ENCODE measurements at regions not wholly inside any gene's neighbourhood (a gene's known extent, or its start where the extent isn't known, plus 50 kb on each side); places are given as distances from the start of the nearest gene placed in this dataset.
"Not testable (repeated sequence)": the region's sequence is repeated elsewhere in the genome, so short reads cannot be mapped to it uniquely, and the experiment has no call there.

DNA sequence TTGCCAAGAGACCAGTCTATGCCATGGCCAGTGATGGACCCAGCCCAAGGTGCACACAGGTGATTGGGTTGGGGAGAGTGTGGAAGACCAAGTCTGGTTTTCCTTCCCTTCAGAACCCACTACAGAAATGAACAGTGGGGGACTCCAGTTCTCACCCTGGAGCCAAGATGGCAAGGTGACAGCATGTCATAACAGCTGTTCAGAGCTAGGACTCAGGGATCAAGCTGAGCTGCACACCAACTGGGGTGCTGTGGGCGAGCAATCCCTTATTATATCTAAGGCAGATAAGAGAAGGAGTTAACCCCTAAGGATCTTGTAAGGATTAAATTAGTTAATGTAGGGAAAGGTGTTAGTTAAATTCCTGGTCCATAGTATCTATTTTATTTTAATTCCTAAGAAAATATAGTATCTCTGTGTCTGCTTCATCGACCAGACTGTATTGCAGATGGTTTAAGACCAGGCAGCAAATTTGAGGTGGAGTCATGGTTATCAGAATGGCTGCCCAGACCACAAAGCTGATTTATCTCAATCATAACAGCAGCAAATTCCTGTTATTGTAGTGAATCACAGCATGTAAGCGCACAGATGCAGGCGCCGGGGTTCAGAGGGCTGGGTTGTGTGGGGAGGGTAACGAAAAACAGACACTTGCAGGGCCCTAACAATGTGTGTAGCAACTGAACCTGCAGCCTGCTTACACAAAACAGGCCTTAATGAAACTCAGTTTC, 208.7 kb upstream of the ZNF32 start:
- ATAC-seq = no peak
- intact Hi-C loops (cut with DNase I) = loop anchor here (5.0 kb wide), 1 partner anchor 165 kb away; no protein-coding TSS in a partner anchor
- peak; percentile 57 for DNase-seq (ENCODE audit: missing footprints)

DNA sequence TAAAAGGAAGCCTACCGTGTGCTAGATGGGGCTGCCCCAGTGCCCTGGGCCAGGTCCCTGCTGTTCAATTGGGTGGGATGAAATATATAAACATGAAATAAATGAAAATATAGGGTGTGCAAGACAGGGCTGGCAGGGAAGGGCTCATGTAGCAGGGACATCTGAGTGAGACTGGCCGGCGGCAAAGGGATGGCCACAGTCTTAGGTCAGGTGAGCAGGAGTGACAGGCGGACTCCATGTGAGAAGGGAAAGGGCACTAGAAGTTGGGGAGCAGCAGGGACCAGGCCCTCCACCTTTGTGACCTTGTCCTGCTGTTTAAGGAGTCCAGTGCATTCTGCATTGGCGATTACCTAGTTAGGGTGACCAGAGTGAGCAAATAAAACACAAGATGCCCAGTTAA, 207.6 kb upstream of the ZNF32 start:
- no peak for DNase-seq (ENCODE audit: missing footprints)

DNA sequence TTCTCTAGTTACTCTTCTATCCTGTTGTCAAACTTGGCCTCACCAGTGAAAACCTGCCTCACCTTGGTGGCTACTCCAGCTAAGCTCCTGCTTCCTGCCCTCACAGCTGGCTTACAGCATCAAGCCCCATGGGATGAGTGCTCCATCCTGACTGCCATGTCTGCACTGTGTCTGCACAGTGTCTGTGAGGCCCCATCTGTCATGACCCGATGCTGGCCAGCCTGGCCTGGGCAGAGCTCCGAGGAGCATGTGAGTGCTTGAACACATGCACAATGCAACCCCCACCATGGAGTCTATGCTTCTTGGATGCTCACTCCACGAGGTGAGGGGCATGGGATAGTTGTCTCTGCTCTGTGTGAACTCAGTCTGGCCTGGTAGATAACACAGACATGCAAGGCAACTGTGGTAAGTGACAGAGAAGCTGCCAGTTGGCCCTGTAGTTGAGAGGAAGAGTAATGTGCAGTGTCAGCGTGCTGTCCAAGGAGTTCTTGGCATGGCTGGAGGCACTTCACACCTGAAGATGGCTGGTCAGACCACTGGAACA, 207.1 kb upstream of the ZNF32 start:
- DNase-seq (ENCODE audit: missing footprints) = no peak
- intact Hi-C loops (cut with DNase I) = loop anchor here (5.0 kb wide), 1 partner anchor 163 kb away; no protein-coding TSS in a partner anchor
- peak; percentile 71 for ATAC-seq

More for the DNA sequence above, 207.6 kb upstream of the ZNF32 start:
- intact Hi-C loops (cut with DNase I) = loop anchor here (5.0 kb wide), 1 partner anchor 164 kb away; no protein-coding TSS in a partner anchor
- ATAC-seq = no peak

DNA sequence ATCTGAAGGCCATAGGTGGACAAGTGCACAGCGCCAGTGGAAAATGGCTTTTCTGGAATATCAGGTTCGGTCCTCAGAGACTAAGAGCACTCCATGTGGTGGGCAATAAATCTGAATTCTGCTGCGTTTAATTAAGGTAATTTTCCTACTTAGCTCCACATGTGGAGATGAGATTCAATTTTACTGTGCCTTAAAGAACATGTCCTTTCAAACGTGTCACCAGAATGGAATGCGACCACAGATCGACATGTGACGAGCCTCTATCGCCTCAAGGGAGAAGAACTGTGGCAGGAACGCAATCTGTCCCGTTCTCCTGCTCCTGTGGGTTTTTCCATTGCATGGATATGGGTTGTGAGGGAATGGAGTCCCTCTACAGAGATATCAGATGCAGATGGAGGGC, 205.3 kb upstream of the ZNF32 start:
- ATAC-seq (no peak), DNase-seq (ENCODE audit: missing footprints) (no peak)
- intact Hi-C loops (cut with DNase I) = no loop called here

DNA sequence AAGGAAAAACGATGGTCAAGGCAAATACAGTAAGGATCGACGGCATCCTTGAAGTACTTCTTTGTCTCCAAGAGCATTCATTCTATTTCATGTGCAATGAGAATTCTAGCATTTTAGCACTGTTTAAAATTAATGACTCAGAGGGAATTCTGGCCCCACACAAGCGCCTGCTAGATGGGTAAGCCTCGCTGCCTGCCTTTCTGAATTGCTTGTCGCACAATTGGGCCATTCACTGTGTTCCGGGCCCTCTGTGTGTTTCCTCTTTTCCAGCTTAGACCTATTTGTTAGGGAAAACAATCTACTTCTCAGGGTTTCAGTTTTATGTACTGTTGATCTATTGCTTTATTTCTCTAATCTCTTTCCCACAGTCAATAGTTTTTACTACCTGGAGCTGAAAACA, 204.7 kb upstream of the ZNF32 start:
- intact Hi-C loops (cut with DNase I) = no loop called here
- ATAC-seq = no peak
- DNase-seq (ENCODE audit: missing footprints) = no peak

DNA sequence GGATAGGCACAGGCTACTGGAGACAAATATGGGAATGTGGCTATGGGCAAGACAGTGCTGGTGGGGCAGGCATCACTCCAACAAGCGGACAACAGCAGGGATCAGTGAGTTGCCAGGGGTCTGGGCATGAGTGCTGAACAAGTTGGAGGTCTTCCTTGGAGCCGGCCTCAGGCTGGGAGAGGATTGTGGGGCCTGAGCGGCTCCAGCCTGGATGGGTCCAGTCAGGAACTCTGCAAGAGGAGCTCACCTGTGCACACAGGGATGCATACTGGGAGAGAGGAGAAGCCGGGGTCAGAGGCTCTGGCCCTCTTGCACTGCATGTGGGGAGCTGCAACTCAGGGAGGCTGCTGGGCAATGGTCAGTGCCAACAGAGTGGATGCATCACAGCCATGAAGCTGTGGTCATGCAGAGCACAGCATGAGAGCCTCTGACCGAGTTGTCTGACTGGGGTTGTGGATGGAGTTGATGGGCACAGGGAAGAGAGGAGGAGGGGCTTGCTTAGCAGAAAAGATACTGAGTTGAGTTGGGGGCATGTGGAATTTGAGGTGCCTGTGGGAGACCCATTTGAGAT, 204.0 kb upstream of the ZNF32 start:
- DNase-seq (ENCODE audit: missing footprints) = no peak
- no peak for ATAC-seq
- intact Hi-C loops (cut with DNase I) = no loop called here

DNA sequence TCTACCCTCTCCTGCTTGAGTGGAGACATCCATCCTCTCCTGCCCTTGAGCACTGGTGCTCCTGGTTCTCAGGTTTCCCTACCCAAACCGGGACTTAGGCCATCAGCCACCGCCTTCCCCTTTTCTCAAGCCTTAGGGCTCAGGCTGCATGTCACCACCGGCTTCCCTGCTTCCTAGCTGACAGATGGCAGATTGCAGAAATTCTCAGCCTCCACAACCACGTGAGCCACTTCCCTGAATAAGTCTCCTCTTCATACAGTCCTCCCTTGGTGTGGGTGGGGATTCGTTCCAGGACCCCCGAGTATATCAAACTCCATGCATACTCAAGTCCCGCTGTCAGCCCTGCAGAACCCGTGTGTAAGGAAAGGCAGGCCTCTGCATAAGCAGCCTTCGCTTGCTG, 203.5 kb upstream of the ZNF32 start:
- ATAC-seq (no peak), DNase-seq (ENCODE audit: missing footprints) (no peak)
- intact Hi-C loops (cut with DNase I) = no loop called here

DNA sequence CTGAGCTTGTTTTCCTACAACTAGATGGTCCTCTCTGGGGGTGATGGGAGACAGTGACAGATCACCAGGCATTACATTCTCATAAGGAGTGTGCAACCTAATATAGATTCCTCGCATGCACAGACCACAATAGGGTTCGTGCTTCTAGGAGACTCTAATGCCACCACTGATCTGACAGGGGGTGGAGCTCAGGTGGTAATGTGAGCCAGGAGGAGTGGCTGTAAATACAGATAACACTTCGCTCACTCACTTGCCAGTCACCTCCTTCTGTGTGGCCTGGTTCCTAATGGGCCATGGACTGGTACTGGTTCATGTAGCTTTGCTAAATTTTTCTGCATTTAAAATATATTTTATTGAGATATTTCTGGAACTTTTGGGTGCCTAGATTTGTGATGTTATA, 202.3 kb upstream of the ZNF32 start:
- intact Hi-C loops (cut with DNase I) = no loop called here
- DNase-seq (ENCODE audit: missing footprints) = peak; percentile 3
- no peak for ATAC-seq

DNA sequence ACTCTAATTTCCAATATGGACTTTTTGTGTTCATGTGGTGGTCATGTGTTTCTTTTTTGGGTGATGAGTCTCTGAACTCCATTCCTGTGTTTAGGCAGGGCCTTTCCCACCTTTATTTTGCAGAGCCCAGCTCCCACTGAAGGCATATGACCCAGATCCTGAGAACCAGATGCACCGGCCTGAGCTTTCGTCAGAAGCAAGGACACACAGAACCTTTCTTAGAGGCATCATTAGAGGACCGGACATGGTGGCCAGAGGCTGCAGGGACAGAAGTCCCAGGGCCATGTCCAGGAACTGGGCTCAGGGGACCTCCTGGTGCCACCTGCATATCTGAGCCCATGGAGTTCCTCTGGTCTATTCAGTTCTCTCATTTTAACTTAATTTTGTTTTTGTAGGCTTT, 200.9 kb upstream of the ZNF32 start:
- ATAC-seq = no peak
- intact Hi-C loops (cut with DNase I) = no loop called here
- DNase-seq (ENCODE audit: missing footprints) = peak; percentile 18

DNA sequence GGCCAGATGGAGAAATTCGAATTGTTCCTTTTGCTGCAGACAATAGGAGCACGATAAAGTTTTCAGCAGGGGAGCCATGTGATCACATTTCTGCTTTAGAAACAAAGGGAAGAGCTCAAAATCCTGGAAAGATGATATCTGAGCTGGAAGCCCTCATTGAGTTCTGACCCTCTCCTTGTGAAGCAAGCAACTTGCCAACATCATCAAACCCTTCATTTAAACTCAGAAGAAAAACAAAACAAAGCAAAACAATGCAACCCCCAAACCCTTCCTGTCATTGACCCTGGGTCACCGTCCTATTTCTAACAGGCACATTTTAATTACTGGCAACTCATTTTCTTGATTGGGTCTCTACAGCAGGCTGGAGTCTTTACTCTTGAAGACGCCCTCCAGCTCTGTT, 198.3 kb upstream of the ZNF32 start:
- DNase-seq (ENCODE audit: missing footprints) = no peak
- intact Hi-C loops (cut with DNase I) = loop anchor here (2.0 kb wide), 1 partner anchor 64 kb away; no protein-coding TSS in a partner anchor
- peak; percentile 5 for ATAC-seq

DNA sequence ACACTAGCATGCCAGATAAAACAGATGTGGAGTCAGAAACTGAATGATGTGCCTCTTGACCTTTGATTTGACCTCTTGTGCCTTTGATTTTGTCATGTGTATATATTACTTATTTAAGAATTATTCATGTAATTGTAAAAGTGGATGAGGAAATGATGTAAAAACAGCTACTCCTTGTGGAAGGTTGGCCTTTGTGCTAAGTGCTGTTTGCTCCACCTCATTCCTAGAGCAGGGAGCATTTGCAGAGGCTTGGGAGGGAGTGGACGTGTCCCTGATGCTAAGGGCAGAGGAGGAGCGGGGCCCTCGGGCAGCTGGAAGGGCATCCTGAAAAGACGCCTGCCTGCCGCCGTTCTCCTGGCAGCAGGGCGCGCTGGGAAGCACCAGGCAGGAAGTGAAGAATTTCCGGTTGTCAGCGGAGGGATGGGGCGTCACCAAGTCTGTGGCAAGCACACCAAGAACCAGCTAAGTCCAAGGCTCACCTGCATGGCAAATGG, 197.6 kb upstream of the ZNF32 start:
- intact Hi-C loops (cut with DNase I) = loop anchor here (2.0 kb wide), 1 partner anchor 65 kb away; no protein-coding TSS in a partner anchor
- DNase-seq (ENCODE audit: missing footprints) = peak; percentile 70
- ATAC-seq = no peak

DNA sequence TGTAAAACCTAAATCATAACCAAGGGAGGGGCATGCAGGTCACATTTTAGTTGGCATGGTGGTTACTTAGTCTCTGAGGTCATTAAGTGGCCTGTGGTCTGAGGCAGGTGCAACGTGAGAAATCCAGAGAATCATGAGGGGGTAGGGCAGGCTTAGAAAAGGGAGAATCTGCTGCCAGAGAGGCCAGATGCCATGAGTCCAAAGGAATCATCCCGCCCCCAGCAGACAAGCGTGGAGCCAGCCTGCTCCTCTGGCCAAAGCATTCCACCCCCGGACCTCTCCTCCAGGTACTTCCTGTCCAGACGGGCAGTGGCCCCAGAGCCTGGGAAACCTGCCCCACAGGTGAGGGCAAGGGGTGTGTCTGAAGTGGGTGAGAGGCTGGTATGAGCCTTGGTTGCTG, 196.4 kb upstream of the ZNF32 start:
- intact Hi-C loops (cut with DNase I) = no loop called here
- ATAC-seq (no peak), DNase-seq (ENCODE audit: missing footprints) (peak; percentile 50)

DNA sequence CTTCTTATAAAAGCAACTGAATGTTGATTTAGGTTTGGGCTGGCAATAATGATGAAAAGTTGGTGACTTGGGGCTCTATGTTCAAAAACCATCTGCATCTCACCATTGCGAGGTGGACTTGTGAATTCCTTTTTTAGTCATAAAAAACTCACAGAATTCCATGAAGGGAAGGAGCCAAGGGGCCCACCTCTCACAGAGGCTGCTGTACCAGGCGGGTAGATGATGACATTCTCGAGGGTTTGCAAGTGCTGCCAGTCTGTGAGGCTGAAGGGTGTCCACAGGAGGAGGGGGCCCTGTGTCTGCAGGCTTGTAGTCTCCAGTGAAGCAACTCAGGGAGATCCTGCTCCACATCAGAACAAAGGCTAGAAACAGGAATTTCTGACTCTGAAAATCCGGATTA, 195.5 kb upstream of the ZNF32 start:
- ATAC-seq = no peak
- intact Hi-C loops (cut with DNase I) = no loop called here
- DNase-seq (ENCODE audit: missing footprints) = peak; percentile 2

DNA sequence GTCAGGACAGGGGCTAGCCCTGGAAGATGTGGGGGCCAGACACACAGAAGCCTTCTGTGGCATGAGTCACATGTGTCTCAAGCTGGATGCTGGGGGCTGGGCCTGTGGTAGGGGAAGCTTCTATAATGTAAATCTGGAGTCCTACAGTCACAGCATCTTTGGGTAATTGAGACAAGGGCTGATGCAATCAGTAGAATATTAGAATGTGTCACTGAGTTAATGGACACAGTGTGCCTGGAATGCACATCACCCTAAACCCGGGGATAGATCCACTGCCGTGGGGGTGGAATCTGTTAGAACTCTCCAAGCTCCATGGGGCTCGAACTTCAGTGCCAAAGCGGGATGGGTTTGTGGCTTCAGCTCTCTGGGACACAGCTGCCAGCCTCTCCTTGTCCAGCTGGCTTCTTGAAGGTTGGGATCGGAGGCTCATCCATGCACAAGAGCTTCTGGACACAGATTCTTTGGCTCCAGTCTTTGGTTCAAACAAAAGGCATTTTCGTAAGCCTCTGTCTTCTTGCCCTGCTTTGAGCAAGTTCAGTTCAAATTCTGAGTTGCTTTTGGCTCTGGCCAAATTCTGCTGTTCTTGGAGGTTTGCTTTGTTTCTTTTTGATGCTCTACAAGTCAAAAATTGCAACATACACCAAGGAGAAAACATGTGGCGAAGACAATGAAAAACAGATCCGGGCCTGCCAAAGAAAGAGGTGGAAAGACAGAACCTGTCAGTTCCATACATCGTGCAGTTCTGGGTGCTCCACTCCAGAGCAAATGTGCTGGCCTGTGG, 194.8 kb upstream of the ZNF32 start:
- DNase-seq (ENCODE audit: missing footprints) (peak; percentile 68), ATAC-seq (peak; percentile 73)
- intact Hi-C loops (cut with DNase I) = no loop called here

DNA sequence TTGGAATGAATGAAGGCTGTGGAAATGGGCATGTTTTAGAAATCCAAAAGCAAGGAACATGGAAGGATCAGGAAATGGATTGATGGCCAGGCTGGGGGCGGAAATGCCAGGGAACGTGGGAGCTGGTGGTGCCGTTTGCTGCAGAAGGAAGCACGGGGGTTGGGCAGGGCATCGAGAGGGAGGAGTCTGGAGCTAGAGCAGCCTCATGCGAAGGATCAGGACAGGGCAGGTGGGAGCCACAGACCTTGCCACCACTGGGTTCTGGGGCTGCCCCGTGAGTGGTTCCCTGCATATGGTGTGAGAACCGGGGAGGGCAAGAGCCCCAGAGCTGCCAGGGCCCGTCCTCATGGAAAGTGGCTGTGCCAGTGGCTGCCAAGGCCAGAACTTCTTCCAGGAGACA, 193.8 kb upstream of the ZNF32 start:
- ATAC-seq (no peak), DNase-seq (ENCODE audit: missing footprints) (peak; percentile 59)
- intact Hi-C loops (cut with DNase I) = no loop called here

DNA sequence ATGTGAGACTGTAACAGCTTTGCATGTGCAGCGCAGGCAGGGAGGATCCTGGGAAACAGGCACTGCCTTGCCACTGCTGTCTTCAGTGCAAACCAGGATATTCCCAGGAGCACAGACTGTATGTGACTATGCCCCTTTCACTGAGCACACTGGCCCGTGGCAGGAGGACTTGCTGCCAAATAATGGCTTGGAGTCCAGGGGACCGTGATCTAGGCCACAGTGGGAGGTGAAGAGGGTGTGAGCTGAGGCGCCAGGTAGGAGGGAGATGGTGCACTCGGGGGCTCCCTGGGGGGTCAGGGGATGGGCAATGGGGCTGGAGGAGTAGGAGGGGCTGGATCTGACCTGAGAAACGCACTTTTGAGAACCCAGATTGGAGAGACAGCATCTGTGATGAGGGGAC, 193.4 kb upstream of the ZNF32 start:
- ATAC-seq = no peak
- DNase-seq (ENCODE audit: missing footprints) = no peak
- intact Hi-C loops (cut with DNase I) = no loop called here

DNA sequence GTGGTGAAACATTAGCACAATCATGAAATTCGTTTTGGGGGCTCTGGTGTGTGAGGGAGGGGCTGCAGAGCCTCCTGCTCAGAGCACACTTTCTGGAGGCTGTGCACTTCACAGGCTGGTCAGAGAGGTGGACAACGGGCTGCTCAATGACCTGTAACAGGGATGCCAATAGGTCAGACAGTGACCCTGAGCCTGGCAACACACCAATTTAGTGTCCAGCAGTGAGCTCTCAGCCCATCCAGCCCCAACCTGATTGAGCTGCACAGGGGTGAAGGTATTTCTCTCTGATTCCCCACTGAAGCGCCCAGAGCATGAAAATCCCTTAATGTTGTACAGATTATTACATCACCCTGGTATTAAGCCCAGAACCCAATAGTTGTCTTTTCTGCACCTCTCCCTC, 191.3 kb upstream of the ZNF32 start:
- intact Hi-C loops (cut with DNase I) = no loop called here
- no peak for ATAC-seq

DNA sequence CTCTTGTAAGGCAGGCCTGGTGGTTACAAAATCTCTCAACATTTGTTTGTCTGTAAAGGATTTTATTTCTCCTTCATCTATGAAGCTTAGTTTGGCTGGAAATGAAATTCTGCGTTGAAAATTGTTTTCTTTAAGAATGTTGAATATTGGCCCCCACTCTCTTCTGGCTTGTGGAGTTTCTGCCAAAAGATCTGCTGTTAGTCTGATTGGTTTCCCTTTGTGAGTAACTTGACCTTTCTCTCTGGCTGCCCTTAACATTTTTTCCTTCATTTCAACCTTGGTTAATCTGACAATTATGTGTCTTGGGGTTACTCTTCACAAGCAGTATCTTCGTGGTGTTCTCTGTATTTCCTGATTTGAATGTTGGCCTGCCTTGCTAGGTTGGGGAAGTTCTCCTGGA, 186.1 kb upstream of the ZNF32 start:
- intact Hi-C loops (cut with DNase I); ATAC-seq: not testable (repeated sequence)

More for the DNA sequence above, 191.3 kb upstream of the ZNF32 start:
- DNase-seq (ENCODE audit: missing footprints) = no peak

DNA sequence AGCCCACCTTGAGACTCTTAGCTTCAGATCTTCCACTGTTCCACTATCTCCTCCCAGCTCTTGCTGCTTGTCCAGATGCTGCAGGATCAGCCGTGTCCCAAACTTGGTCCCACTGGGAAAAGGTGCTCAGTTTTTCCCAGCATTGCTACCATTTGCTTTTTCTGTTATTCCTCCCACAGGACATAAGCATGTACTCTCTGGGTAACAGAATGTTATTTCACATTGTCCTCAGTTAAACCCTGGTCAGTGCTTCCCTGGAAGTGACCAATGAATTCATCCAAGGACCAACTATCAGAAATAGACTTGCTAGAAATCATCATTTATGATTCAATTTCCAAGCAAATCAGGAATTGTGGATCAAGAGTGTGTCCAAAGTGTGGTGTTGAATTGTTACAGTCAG, 179.2 kb upstream of the ZNF32 start:
- DNase-seq (ENCODE audit: missing footprints) (no peak), ATAC-seq (peak; percentile 36)
- intact Hi-C loops (cut with DNase I) = no loop called here

More for the DNA sequence above, 186.1 kb upstream of the ZNF32 start:
- DNase-seq (ENCODE audit: missing footprints) = not testable (repeated sequence)

Data from Right ventricle myocardium inferior (tissue), 1 donor.